Natural killer cell treated with Interleukin-12 subunit alpha and Interleukin-12 subunit beta and Interleukin-15 and Interleukin-18, amount 100 ng/mL, for 72 hours (primary cell): ENCODE measurements at regions not wholly inside any gene's neighbourhood (a gene's known extent, or its start where the extent isn't known, plus 50 kb on each side); places are given as distances from the start of the nearest gene placed in this dataset.
"Not testable (repeated sequence)": the region's sequence is repeated elsewhere in the genome, so short reads cannot be mapped to it uniquely, and the experiment has no call there.

Source experiments
- ATAC-seq, 2 donors: fragments of 150-1000 bp; cut with Tn5 transposase in 1 of 2; sonication (Bioruptor Pico), chemical (Tn5 transposase) in 1 of 2; 2 replicates each; pipeline ENCODE4 v1.10.0; 2021
- DNase-seq: peaks from one replicate; pipeline ENCODE4 v3.0.0; 2022; ENCODE audit warnings: low spot score
- H3K27ac Mint-ChIP-seq, 2 donors: 1 replicate in 1 of 2; 2 replicates in 1 of 2; pipeline ENCODE4 v1.8.0; 2022; ENCODE audit warnings: mixed read lengths in 2 of 2, mild to moderate bottlenecking in 1 of 2, moderate library complexity in 1 of 2
- H3K27me3 Mint-ChIP-seq, 2 donors: 1 replicate in 1 of 2; 2 replicates in 1 of 2; pipeline ENCODE4 v1.8.0; 2022; ENCODE audit warnings: mixed read lengths in 2 of 2
- H3K36me3 Mint-ChIP-seq: one replicate; pipeline ENCODE4 v1.8.0; 2022; ENCODE audit warnings: mixed read lengths
- H3K4me1 Mint-ChIP-seq, 2 donors: 1 replicate in 1 of 2; 2 replicates in 1 of 2; pipeline ENCODE4 v1.8.0; 2022; ENCODE audit warnings: low read depth in 2 of 2, mixed read lengths in 2 of 2, mild to moderate bottlenecking in 1 of 2
- H3K4me3 Mint-ChIP-seq: one replicate; pipeline ENCODE4 v1.8.0; 2022; ENCODE audit warnings: mixed read lengths
- H3K9me3 Mint-ChIP-seq: 2 replicates; pipeline ENCODE4 v1.8.0; 2022; ENCODE audit warnings: mixed read lengths

DNA sequence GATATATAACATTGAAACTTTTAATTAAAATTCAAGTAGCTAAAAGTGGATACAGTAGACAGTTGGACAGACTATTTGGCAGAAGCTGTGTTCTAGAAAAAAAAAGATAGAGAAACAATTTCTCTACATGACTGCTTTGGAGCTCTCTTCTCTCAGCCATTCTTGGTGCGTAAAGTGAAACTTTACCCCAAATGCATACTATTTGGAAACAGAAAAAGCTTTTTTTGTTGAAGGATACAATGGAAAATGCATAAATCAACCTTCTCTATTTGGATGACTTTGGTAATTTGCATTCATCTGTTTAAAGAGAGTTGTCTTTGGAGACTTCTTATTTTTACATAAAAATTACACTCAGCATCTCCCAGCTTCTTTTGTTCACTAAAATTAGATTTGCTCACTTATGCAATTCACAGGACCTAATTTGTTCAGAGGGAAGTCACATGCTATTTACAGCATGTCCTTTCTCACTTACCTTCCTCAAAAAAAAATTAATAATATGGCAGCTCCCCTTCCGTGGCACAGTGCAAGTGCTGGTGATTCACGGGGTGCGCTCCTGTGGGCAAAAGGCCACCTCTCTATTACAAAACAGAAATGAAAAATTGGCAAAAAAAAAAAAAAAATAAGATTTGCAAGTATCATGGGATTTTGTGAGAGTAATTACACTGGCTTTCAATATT is 498.9 kb downstream of the RERGL start:
- Mint-ChIP-seq H3K9me3 (peaks cover 13% of the 10 kb centered on the region), H3K36me3 (no peaks in the 10 kb centered on the region), H3K27ac (no peak overlapping the region), H3K27me3 (no peaks in the 10 kb centered on the region), H3K4me3 (no peak overlapping the region), H3K4me1 (no peaks in the 10 kb centered on the region)
- no peak for DNase-seq
- no peak for ATAC-seq

DNA sequence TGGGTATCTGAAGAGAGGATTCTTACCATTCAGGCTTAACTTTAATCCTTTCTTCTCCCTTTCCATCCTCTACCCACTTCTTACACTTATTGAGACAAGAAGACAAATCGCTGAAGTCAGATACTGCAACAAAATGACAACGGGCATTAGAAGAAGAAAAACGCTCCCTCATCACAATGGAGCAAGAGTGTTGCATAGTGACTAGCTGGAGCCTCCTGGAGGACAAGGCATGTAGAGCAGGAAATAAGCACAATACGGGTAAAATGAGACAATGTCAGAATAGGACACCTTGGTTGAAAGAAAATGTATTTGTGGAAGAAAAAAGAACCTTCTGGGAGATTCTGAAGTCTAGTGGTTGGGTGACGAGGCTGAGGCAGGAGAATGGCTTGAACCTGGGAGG is 501.0 kb downstream of the RERGL start:
- H3K36me3 Mint-ChIP-seq: no peaks in the 10 kb centered on the region
- H3K27ac Mint-ChIP-seq: no peak overlapping the region
- H3K27me3 Mint-ChIP-seq: no peaks in the 10 kb centered on the region
- H3K9me3 Mint-ChIP-seq: peaks cover 13% of the 10 kb centered on the region
- ATAC-seq: no peak
- no peak for DNase-seq
- H3K4me1 Mint-ChIP-seq: no peaks in the 10 kb centered on the region
- H3K4me3 Mint-ChIP-seq: no peak overlapping the region

DNA sequence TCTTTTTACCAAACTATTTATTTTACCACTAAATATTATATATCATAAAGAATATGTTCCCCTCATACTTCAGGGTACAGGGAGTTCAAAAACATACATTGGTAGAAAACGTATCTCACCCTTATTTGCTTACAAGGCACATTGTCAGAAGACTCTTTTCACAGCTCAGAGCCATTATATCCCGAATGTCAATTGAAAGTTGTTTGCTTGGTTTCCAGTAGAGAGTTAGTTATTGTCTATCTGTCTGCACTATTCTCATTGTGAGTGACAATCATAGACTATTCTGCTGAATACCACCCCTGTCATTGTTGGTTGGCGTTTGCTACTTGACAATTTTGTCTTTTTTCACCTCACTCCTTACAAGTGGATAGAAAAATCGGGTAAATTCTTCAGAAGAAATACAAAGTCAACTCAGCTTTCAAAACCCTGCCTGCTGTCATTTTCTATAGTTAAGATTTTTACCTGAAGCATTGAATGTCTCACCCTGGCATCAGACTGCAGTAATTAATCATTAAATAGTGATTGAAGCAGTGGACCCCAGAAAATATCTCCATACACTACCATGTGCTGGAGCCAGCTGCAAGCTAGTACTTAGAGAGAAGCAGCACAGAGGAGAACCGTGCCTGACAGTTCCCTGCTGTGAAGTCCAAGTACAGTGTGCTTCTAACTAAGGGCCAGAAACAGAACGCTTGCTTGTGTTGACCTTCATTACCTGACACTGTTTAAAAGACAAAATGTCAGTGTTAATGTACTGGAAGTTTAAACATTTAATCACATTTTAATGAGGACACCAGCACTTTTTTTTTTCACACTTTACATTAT is 510.6 kb downstream of the RERGL start:
- no peaks in the 10 kb centered on the region for H3K36me3 Mint-ChIP-seq
- DNase-seq: no peak
- H3K4me3 Mint-ChIP-seq: no peak overlapping the region
- no peak for ATAC-seq
- H3K4me1 Mint-ChIP-seq: no peaks in the 10 kb centered on the region
- H3K9me3 Mint-ChIP-seq: peaks cover 13% of the 10 kb centered on the region
- H3K27me3 Mint-ChIP-seq: no peaks in the 10 kb centered on the region
- H3K27ac Mint-ChIP-seq: no peak overlapping the region

DNA sequence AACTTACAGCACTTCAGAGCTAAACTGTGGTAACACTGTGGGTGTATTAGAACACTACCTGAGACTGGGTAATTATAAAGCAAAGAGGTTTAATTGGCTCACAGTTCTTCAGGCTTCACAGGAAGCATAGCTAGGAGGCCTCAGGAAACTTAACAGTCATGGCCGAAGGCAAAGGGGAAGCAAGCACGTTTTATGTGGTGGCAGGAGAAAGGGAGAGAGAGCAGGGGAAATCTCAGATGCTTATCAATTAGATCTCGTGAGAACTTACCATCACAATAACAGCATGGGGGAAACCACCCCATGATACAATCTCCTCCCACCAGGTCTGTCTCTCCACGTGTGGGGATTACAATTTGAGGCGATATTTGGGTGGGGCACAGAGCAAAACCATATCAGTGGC is 512.6 kb downstream of the RERGL start:
- ATAC-seq: no peak

DNA sequence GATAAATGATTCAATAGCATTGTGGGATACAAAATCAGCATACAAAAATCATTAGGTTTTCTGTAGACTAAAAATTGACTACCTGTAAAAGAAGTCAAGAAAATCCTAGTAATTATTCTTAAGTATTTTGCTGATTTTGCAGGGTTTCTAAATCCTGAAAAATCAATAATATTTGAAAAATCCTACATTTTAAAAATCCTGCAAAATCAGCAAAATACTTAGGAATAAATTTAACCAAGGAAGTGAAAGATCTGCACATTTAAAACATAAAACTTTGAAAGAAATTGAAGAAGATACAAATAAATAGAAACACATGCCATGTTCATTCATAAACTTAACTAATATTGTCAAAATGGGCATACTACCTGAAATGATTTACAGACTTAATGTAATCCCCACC is 517.7 kb downstream of the RERGL start:
- Mint-ChIP-seq H3K9me3 (peaks cover 9% of the 10 kb centered on the region), H3K27ac (no peak overlapping the region), H3K4me1 (no peaks in the 10 kb centered on the region), H3K27me3 (no peaks in the 10 kb centered on the region), H3K4me3 (no peak overlapping the region), H3K36me3 (no peaks in the 10 kb centered on the region)
- DNase-seq (no peak), ATAC-seq (no peak)

More for the DNA sequence above, 512.6 kb downstream of the RERGL start:
- no peak overlapping the region for H3K27ac Mint-ChIP-seq
- H3K27me3 Mint-ChIP-seq: no peaks in the 10 kb centered on the region
- DNase-seq: no peak
- H3K4me3 Mint-ChIP-seq: no peak overlapping the region
- H3K9me3 Mint-ChIP-seq: peaks cover 13% of the 10 kb centered on the region
- H3K4me1 Mint-ChIP-seq: no peaks in the 10 kb centered on the region
- no peaks in the 10 kb centered on the region for H3K36me3 Mint-ChIP-seq

DNA sequence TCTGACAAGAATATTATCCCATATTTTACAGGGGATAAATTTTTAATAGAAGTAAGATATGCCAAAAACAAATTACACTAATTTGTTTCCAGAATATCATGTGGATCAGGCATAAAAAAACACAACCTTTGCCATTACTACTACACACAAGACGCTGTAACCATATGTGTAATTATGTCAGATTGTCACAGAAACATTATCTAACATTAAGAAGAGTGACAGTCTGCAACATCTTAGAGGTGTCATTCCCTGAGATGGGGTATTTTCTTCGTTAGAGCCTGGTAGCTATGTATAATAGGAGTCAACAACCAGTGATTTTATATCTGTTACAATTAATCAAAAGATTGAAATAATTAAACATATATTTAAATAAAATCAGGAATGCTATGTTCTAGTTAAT is 518.9 kb downstream of the RERGL start:
- Mint-ChIP-seq H3K9me3 (peaks cover 9% of the 10 kb centered on the region), H3K36me3 (no peaks in the 10 kb centered on the region), H3K4me3 (no peak overlapping the region), H3K4me1 (no peaks in the 10 kb centered on the region), H3K27ac (no peak overlapping the region), H3K27me3 (no peaks in the 10 kb centered on the region)
- DNase-seq: no peak
- ATAC-seq: no peak

DNA sequence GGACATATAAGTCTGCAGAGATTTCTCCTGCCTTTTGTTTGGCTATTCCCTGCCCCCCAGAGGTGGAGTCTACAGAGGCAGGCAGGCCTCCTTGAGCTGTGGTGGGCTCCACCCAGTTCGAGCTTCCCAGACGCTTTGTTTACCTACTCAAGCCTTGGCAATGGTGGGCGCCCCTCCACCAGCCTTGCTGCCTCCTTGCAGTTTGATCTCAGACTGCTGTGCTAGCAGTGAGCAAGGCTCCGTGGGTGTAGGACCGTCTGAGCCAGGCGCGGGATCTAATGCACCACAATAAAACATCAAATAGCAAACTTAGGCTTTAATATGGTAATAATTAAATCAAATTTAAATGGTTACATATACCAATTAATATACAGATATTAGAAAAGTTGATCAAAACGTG is 525.4 kb downstream of the RERGL start:
- not testable (repeated sequence) for H3K4me3 Mint-ChIP-seq, ATAC-seq, DNase-seq, H3K4me1 Mint-ChIP-seq, H3K27me3 Mint-ChIP-seq, H3K27ac Mint-ChIP-seq, H3K9me3 Mint-ChIP-seq
- peaks cover 11% of the 10 kb centered on the region for H3K36me3 Mint-ChIP-seq

DNA sequence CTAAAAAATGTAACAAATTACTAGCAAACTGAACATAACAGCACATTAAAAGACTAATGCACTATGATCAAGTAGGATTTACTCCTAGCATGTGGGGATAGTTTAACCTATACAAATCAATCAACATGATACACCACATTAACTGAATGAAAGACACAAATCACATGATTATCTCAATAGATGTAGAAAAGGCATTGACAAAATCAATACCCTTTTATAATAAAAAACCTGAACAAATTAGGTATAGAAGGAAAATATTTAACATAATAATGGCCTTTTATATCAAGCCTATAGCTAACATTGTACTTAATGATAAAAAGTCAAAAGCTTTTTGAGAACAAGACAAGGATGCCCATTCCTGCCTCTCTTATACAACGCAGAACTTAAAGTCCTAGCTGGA is 540.0 kb downstream of the RERGL start:
- H3K27me3 Mint-ChIP-seq: no peaks in the 10 kb centered on the region
- no peaks in the 10 kb centered on the region for H3K36me3 Mint-ChIP-seq
- ATAC-seq (no peak), DNase-seq (no peak)
- no peaks in the 10 kb centered on the region for H3K4me1 Mint-ChIP-seq
- H3K9me3 Mint-ChIP-seq: peaks cover 22% of the 10 kb centered on the region
- H3K4me3 Mint-ChIP-seq: no peak overlapping the region
- no peak overlapping the region for H3K27ac Mint-ChIP-seq

DNA sequence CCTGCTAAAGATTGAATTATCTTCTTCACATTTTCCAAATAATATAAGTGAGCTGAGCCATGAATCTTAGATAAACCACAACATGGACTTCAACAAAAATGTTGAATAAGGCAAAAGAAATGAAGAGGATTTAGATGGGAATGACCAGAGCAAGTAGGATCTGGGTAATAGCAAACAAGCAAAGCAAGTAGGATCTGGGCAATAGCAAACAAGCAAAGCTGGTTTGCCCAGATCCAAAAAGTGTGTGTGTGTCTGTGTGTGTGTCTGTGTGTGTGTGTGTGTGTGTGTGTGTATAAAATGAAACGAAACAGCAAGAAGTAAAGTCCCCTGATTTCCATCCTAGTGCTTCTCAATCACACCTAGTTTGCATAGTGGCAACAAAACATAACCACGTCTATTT is 549.1 kb downstream of the RERGL start:
- Mint-ChIP-seq H3K27ac (no peak overlapping the region), H3K4me1 (no peaks in the 10 kb centered on the region), H3K36me3 (peaks cover 14% of the 10 kb centered on the region), H3K9me3 (peaks cover 23% of the 10 kb centered on the region), H3K27me3 (no peaks in the 10 kb centered on the region), H3K4me3 (no peak overlapping the region)
- DNase-seq: no peak
- ATAC-seq: no peak

DNA sequence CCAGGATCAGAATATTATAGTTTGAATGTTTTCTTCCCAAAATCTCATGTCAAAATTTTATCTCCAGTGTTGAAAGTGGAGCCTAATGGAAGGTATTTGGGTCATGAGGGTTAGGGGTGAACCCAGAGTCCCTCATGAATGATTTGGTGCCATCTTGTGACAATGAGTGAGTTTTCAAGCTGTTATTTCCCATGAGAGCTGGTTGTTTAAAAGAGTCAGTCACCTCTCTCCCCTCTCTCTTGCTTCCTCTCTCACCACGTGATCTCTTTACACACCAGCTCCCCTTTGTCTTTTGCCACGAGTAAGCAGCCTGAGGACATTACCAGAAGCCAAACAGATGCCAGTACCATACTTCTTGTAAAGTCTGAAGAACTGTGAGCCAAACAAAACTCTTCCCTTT is 561.6 kb downstream of the RERGL start:
- H3K9me3 Mint-ChIP-seq: peaks cover 29% of the 10 kb centered on the region
- ATAC-seq: no peak
- DNase-seq: no peak
- no peaks in the 10 kb centered on the region for H3K27me3 Mint-ChIP-seq
- peaks cover 6% of the 10 kb centered on the region for H3K36me3 Mint-ChIP-seq
- no peak overlapping the region for H3K27ac Mint-ChIP-seq
- no peak overlapping the region for H3K4me3 Mint-ChIP-seq
- H3K4me1 Mint-ChIP-seq: no peaks in the 10 kb centered on the region

DNA sequence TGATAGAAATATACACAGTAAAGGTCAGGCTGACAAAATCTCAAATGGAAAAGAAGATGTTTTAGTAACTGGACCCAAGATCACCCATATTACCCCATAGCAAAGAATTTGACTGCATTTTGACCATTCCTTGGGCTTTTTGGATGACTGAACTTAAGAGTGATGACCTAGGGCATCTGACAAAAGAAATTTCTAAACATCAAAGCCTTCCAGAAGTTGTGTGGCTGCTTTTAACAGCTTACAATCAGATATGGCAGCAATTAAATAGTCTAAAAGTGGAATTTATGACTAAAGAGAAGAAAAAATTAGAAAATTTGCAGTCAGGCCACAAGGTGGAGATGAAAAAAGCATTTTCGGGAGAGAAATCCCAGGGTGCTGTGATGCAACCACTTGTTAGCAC is 563.0 kb downstream of the RERGL start:
- no peak for ATAC-seq

DNA sequence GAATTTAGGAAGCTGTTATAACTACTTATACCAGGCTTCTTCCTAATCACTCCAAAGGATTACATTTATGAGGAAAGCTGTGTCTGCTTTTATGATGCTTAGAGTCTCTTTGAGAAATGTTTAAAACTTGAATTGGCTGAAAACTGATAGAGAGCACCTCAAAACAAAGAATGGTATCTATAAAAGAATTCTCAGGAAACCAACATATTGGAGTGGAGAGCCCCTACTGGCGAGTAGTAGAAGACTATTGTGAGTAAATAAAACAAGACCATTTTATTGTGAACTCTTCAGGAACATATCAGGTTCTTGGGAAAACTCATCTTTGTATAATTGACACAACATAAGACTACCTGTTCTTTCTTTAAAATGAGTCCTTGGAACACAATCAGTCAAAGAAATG is 578.6 kb downstream of the RERGL start:
- Mint-ChIP-seq H3K4me1 (no peaks in the 10 kb centered on the region), H3K36me3 (peaks cover 5% of the 10 kb centered on the region), H3K27ac (no peak overlapping the region), H3K9me3 (peaks cover 30% of the 10 kb centered on the region), H3K4me3 (no peak overlapping the region), H3K27me3 (no peaks in the 10 kb centered on the region)
- DNase-seq: no peak
- ATAC-seq: no peak

More for the DNA sequence above, 563.0 kb downstream of the RERGL start:
- Mint-ChIP-seq H3K4me3 (no peak overlapping the region), H3K27ac (no peak overlapping the region), H3K9me3 (peaks cover 25% of the 10 kb centered on the region), H3K4me1 (no peaks in the 10 kb centered on the region), H3K27me3 (no peaks in the 10 kb centered on the region), H3K36me3 (peaks cover 6% of the 10 kb centered on the region)
- DNase-seq: no peak

DNA sequence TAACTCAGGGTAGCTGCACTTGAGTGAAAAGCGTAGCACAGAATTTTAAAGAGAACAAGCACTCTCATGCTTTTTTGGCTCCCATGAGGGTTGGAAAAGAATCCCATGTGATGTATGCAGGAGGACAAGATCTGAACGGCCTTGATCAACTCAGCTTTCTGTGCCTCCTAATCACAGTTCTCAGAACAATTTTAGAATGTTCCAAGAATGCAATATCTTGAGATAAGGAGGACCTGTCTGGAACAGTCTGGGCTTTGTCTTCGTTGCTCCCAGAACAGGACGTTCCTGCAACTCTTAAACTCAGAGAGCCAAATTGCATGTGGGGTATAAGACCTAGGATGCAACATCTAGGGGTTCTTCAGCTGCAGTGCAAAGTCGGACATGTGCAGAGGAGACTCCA is 582.7 kb downstream of the RERGL start:
- Mint-ChIP-seq H3K27me3 (no peaks in the 10 kb centered on the region), H3K36me3 (peaks cover 5% of the 10 kb centered on the region), H3K4me1 (no peaks in the 10 kb centered on the region), H3K9me3 (peaks cover 14% of the 10 kb centered on the region), H3K4me3 (no peak overlapping the region), H3K27ac (no peak overlapping the region)
- ATAC-seq (no peak), DNase-seq (no peak)

DNA sequence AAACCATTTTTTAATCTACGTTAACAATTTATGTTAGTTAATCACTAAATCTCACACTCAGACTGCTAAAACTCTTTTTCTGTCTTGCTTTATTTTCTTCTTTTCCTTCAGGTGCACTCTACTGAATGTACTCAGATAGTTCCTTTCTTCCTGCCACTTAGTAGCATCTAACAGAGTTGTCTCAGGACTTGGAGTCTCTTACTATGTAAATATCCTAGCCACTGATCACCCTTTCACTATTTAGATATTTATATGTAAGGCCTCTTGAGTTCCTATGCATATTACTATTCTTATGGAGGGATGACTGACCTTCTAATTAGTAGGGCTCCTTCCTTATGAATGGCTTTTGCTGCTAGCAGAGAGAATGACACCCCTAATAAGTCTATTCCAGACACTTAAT is 586.3 kb downstream of the RERGL start:
- H3K36me3 Mint-ChIP-seq: peaks cover 5% of the 10 kb centered on the region
- no peak for DNase-seq
- H3K27ac Mint-ChIP-seq: no peak overlapping the region
- peaks cover 6% of the 10 kb centered on the region for H3K9me3 Mint-ChIP-seq
- no peaks in the 10 kb centered on the region for H3K27me3 Mint-ChIP-seq
- H3K4me3 Mint-ChIP-seq: no peak overlapping the region
- ATAC-seq: no peak
- H3K4me1 Mint-ChIP-seq: no peaks in the 10 kb centered on the region
